ENCODE measurements at regions not wholly inside any gene's neighbourhood (a gene's known extent, or its start where the extent isn't known, plus 50 kb on each side); places are given as distances from the start of the nearest gene placed in this dataset.

- TF ChIP-seq CTCF (IDR thresholded peaks at IDR 0.05; ENCODE audit: extremely low read depth, low read depth, low read length): no peak
- Histone ChIP-seq H2AFZ (ENCODE audit: low read length) (no peak overlapping the region), H3K27ac (ENCODE audit: low read depth, low read length) (no peak overlapping the region), H3K4me3 (ENCODE audit: insufficient read depth, low read length) (no peak overlapping the region), H4K20me1 (ENCODE audit: insufficient read depth, low read length) (no peaks in the 10 kb centered on the region), H3K4me1 (ENCODE audit: insufficient read depth, low read length) (no peaks in the 10 kb centered on the region), H3K27me3 (ENCODE audit: insufficient read depth, low read length) (peaks cover 40% of the 10 kb centered on the region), H3K4me2 (ENCODE audit: insufficient read depth, low read length) (no peak overlapping the region), H3K79me2 (ENCODE audit: insufficient read depth, low read length) (no peaks in the 10 kb centered on the region), H3K36me3 (ENCODE audit: insufficient read depth, low read length) (no peaks in the 10 kb centered on the region), H3K9me3 (ENCODE audit: low read depth, low read length) (no peaks in the 10 kb centered on the region)
- no peak for DNase-seq (ENCODE audit: insufficient read length, low spot score, missing footprints)
These were observed 70.7 kb upstream of the TSHZ3 start for GRCh38 chr19:31419871-31420445.

- Histone ChIP-seq H3K27ac (ENCODE audit: low read depth, low read length) (no peak overlapping the region), H3K79me2 (ENCODE audit: insufficient read depth, low read length) (no peaks in the 10 kb centered on the region), H2AFZ (ENCODE audit: low read length) (no peak overlapping the region), H3K27me3 (ENCODE audit: insufficient read depth, low read length) (peaks cover 38% of the 10 kb centered on the region), H3K4me3 (ENCODE audit: insufficient read depth, low read length) (no peak overlapping the region), H3K4me1 (ENCODE audit: insufficient read depth, low read length) (no peaks in the 10 kb centered on the region), H3K36me3 (ENCODE audit: insufficient read depth, low read length) (no peaks in the 10 kb centered on the region), H4K20me1 (ENCODE audit: insufficient read depth, low read length) (no peaks in the 10 kb centered on the region), H3K4me2 (ENCODE audit: insufficient read depth, low read length) (no peak overlapping the region), H3K9me3 (ENCODE audit: low read depth, low read length) (no peaks in the 10 kb centered on the region)
- TF ChIP-seq CTCF (IDR thresholded peaks at IDR 0.05; ENCODE audit: extremely low read depth, low read depth, low read length): no peak
- no peak for DNase-seq (ENCODE audit: insufficient read length, low spot score, missing footprints)
These were observed 71.8 kb upstream of the TSHZ3 start for GRCh38 chr19:31421082-31421481.

GRCh38 chr19:31421856-31422255 lies 72.6 kb upstream of the TSHZ3 start:
- no peak for TF ChIP-seq CTCF (IDR thresholded peaks at IDR 0.05; ENCODE audit: extremely low read depth, low read depth, low read length)
- Histone ChIP-seq H3K9me3 (ENCODE audit: low read depth, low read length) (no peaks in the 10 kb centered on the region), H3K27me3 (ENCODE audit: insufficient read depth, low read length) (peaks cover 38% of the 10 kb centered on the region), H3K27ac (ENCODE audit: low read depth, low read length) (no peak overlapping the region), H3K36me3 (ENCODE audit: insufficient read depth, low read length) (no peaks in the 10 kb centered on the region), H3K4me1 (ENCODE audit: insufficient read depth, low read length) (no peaks in the 10 kb centered on the region), H3K4me3 (ENCODE audit: insufficient read depth, low read length) (no peak overlapping the region), H3K79me2 (ENCODE audit: insufficient read depth, low read length) (no peaks in the 10 kb centered on the region), H3K4me2 (ENCODE audit: insufficient read depth, low read length) (no peak overlapping the region), H4K20me1 (ENCODE audit: insufficient read depth, low read length) (no peaks in the 10 kb centered on the region), H2AFZ (ENCODE audit: low read length) (no peak overlapping the region)
- no peak for DNase-seq (ENCODE audit: insufficient read length, low spot score, missing footprints)

GRCh38 chr19:31423896-31424295 lies 74.7 kb upstream of the TSHZ3 start:
- DNase-seq (ENCODE audit: insufficient read length, low spot score, missing footprints): no peak
- Histone ChIP-seq H3K79me2 (ENCODE audit: insufficient read depth, low read length) (no peaks in the 10 kb centered on the region), H3K27me3 (ENCODE audit: insufficient read depth, low read length) (peaks cover 20% of the 10 kb centered on the region), H2AFZ (ENCODE audit: low read length) (no peak overlapping the region), H3K36me3 (ENCODE audit: insufficient read depth, low read length) (no peaks in the 10 kb centered on the region), H4K20me1 (ENCODE audit: insufficient read depth, low read length) (no peaks in the 10 kb centered on the region), H3K4me3 (ENCODE audit: insufficient read depth, low read length) (no peak overlapping the region), H3K4me1 (ENCODE audit: insufficient read depth, low read length) (no peaks in the 10 kb centered on the region), H3K4me2 (ENCODE audit: insufficient read depth, low read length) (no peak overlapping the region), H3K9me3 (ENCODE audit: low read depth, low read length) (no peaks in the 10 kb centered on the region), H3K27ac (ENCODE audit: low read depth, low read length) (no peak overlapping the region)
- TF ChIP-seq CTCF (IDR thresholded peaks at IDR 0.05; ENCODE audit: extremely low read depth, low read depth, low read length): no peak

Data from osteoblast (primary cell).